IMR-90 (cell line): ENCODE measurements at regions not wholly inside any gene's neighbourhood (a gene's known extent, or its start where the extent isn't known, plus 50 kb on each side); places are given as distances from the start of the nearest gene placed in this dataset.

Source experiments
- ATAC-seq: fragments of 200-7000 bp; cut with Tn5 transposase; 2 replicates; pipeline ENCODE4 v1.9.1; 2020; ENCODE audit warnings: low read depth, mild to moderate bottlenecking, moderate library complexity
- BruUV-seq: library from RNA; stranded (reverse); fragments of 400-500 nt; replicated peaks from 2 replicates; lab custom pipeline; 2021; lab: Mats Ljungman, UMichigan
- CTCF ChIA-PET: fragments of 300-600 bp; formaldehyde crosslinking; extraction: SDS; loops from one replicate; lab custom pipeline; 2021; ENCODE audit warnings: antibody characterized with exemption; lab: Yijun Ruan, JAX
- POLR2A ChIA-PET: fragments of 300-600 bp; sonication (Branson Sonifier 250); formaldehyde crosslinking; loops from one replicate; lab custom pipeline; 2022; ENCODE audit warnings: antibody characterized with exemption; ENCODE audit not compliant: unreplicated experiment; lab: Charles Lee
- DNase-seq: peaks from one replicate; pipeline ENCODE4 v3.0.0; 2013
- H2AFZ ChIP-seq: replicated peaks from 2 replicates; pipeline ENCODE3; 2013; ENCODE audit warnings: low read length, mild to moderate bottlenecking; ENCODE audit not compliant: poor library complexity
- H2AK5ac ChIP-seq: 2 replicates; pipeline ENCODE4 v1.6.1; 2013; ENCODE audit warnings: low read depth, low read length, inconsistent platforms
- H2AK9ac ChIP-seq: replicated peaks from 2 replicates; pipeline ENCODE3; 2013; ENCODE audit warnings: mild to moderate bottlenecking, low read depth, low read length, moderate library complexity; ENCODE audit not compliant: poor library complexity
- H2BK120ac ChIP-seq: 2 replicates; pipeline ENCODE4 v1.6.1; 2013; ENCODE audit warnings: low read depth, low read length, inconsistent platforms
- H2BK15ac ChIP-seq: 3 replicates; pipeline ENCODE4 v1.6.1; 2013; ENCODE audit warnings: low read depth, low read length, inconsistent platforms
- H2BK20ac ChIP-seq: 2 replicates; pipeline ENCODE4 v1.6.1; 2013; ENCODE audit warnings: low read depth, mild to moderate bottlenecking, inconsistent platforms, low read length, moderate library complexity
- H2BK5ac ChIP-seq: 2 replicates; pipeline ENCODE4 v1.6.1; 2013; ENCODE audit warnings: mild to moderate bottlenecking, low read depth, low read length, inconsistent platforms; ENCODE audit not compliant: poor library complexity, severe bottlenecking
- H3K14ac ChIP-seq: replicated peaks from 2 replicates; pipeline ENCODE4 v1.6.1; 2013; ENCODE audit warnings: low read depth, low read length, inconsistent platforms
- H3K18ac ChIP-seq: 2 replicates; pipeline ENCODE4 v1.6.1; 2013; ENCODE audit warnings: low read depth, low read length, control low read depth
- H3K23ac ChIP-seq: 2 replicates; pipeline ENCODE4 v1.6.1; 2013; ENCODE audit warnings: low read depth, low read length, inconsistent platforms
- H3K27ac ChIP-seq: 2 replicates; pipeline ENCODE4 v1.5.1; 2013; ENCODE audit warnings: mild to moderate bottlenecking, control low read depth, low read length; ENCODE audit not compliant: insufficient read depth
- H3K27me3 ChIP-seq: 2 replicates; pipeline ENCODE4 v1.6.1; 2013; ENCODE audit warnings: low read length; ENCODE audit not compliant: control insufficient read depth, insufficient read depth
- H3K36me3 ChIP-seq: 2 replicates; pipeline ENCODE4 v1.6.1; 2013; ENCODE audit warnings: low read length, mixed read lengths; ENCODE audit not compliant: control insufficient read depth, insufficient read depth
- H3K4ac ChIP-seq: 2 replicates; pipeline ENCODE4 v1.6.1; 2013; ENCODE audit warnings: low read depth, low read length, inconsistent platforms
- H3K4me1 ChIP-seq: 2 replicates; pipeline ENCODE4 v1.6.1; 2013; ENCODE audit warnings: low read length, mixed read lengths; ENCODE audit not compliant: control insufficient read depth, insufficient read depth
- H3K4me2 ChIP-seq: 2 replicates; pipeline ENCODE4 v1.6.1; 2013; ENCODE audit warnings: low read depth, mild to moderate bottlenecking, control low read depth, low read length, moderate library complexity
- H3K4me3 ChIP-seq: 2 replicates; pipeline ENCODE4 v1.5.1; 2013; ENCODE audit warnings: low read depth, mild to moderate bottlenecking, control low read depth, low read length, moderate library complexity; ENCODE audit not compliant: insufficient read depth
- H3K56ac ChIP-seq: 2 replicates; pipeline ENCODE4 v1.6.1; 2013; ENCODE audit warnings: low read length, inconsistent platforms; ENCODE audit not compliant: insufficient read depth; ENCODE audit errors: extremely low read depth
- H3K79me1 ChIP-seq, 2 experiments: 2 replicates each; pipeline ENCODE4 v1.6.1; 2013; ENCODE audit warnings: low read length in 2 of 2, inconsistent platforms in 1 of 2, low read depth in 1 of 2
- H3K9ac ChIP-seq: 2 replicates; pipeline ENCODE4 v1.6.1; 2013; ENCODE audit warnings: low read depth, low read length, control low read depth
- H3K9me1 ChIP-seq: 2 replicates; pipeline ENCODE4 v1.6.1; 2013; ENCODE audit warnings: low read length, inconsistent platforms; ENCODE audit not compliant: insufficient read depth
- H3K9me3 ChIP-seq: 2 replicates; pipeline ENCODE4 v1.6.1; 2013; ENCODE audit warnings: low read length; ENCODE audit not compliant: control insufficient read depth, insufficient read depth
- H4K20me1 ChIP-seq: 2 replicates; pipeline ENCODE4 v1.6.1; 2013; ENCODE audit warnings: low read length, inconsistent platforms; ENCODE audit not compliant: insufficient read depth
- H4K5ac ChIP-seq: 2 replicates; pipeline ENCODE4 v1.6.1; 2013; ENCODE audit warnings: mild to moderate bottlenecking, low read depth, low read length, control low read depth
- H4K8ac ChIP-seq, 2 experiments: 2 replicates each; pipeline ENCODE4 v1.6.1; 2013; ENCODE audit warnings: low read depth in 2 of 2, low read length in 2 of 2, control low read depth in 1 of 2, inconsistent platforms in 1 of 2
- H4K91ac ChIP-seq: 2 replicates; pipeline ENCODE4 v1.6.1; 2013; ENCODE audit warnings: low read depth, low read length, inconsistent platforms; ENCODE audit not compliant: insufficient read depth
- BHLHE40 ChIP-seq: fragments of 150-350 bp; IDR thresholded peaks from 2 replicates; pipeline ENCODE4 v1.6.1; 2016; ENCODE audit warnings: mild to moderate bottlenecking, low read depth, low read length
- NFE2L2 ChIP-seq: fragments of 150-350 bp; IDR thresholded peaks from 2 replicates; pipeline ENCODE4 v1.6.1; 2016; ENCODE audit warnings: low read depth, mild to moderate bottlenecking, low read length
- whole genome bisulfite sequencing, 2 experiments: methylation state at CpG; one replicate each; pipeline versions ENCODE4 v1.1.5 to v1.1.7; 2013; ENCODE audit warnings: missing lambda C conversion rate in 2 of 2; ENCODE audit not compliant: insufficient read length in 1 of 2; ENCODE audit errors: extremely low coverage in 2 of 2; 5-methylcytosine and 5-hydroxymethylcytosine counted together
- dilution Hi-C: fragments of 300-500 bp; cut with HindIII; formaldehyde crosslinking; loops from one replicate; pipeline ENCODE4 v1.14.3; 2018; ENCODE audit warnings: low sequenced_read_pairs; ENCODE audit not compliant: unreplicated experiment
- in situ Hi-C: fragments of 300-500 bp; cut with MboI; formaldehyde crosslinking; loops from 3 replicates; pipeline ENCODE4 v1.14.3; 2019; ENCODE audit warnings: low sequenced_read_pairs, inconsistent platforms, mixed read lengths
- intact Hi-C: fragments of 100-400 bp; cut with micrococcal nuclease; formaldehyde crosslinking; loops from 2 replicates; pipeline ENCODE4 v1.10.0; 2022

DNA sequence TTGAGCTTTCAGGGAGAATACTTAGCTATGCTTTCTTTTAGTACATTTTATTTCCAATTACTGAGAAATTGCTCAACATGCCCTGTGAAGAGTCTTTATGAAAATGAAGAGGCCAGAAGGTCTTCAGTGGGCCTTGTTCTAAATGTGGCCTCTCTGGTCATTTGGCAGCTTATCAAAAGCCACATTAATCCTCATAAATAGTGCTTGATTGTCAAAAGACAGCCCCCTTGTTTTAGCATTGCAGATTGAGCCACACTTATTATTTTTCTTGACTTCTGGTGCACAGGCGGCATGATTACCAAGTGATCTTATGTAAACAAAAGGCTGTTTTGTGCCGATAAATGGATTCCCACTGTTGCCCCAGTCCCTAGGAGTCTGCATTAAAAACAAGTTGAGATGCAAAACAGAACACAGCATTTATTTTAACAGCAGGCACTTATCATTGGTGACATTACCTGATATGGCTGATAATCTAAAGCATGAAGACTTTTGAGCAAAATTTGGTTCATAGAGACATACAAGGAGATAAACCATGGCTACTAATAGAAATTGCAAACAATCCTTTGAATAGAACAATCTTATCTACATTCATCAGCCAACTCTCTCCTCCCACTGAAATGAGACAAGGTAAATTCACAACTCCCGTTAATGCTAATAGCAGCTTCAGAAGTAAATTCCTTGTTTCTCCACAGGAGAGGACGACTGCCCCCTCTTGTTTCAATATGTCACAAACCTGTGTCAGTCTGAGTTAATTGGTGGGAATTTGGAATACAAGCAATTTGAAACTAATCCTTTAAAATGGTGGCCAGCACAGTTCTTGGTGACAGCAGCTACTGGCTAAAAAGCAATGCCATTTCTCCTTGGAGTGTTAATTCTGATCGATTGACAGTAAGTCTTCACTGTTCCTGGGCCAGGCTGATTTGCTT, 194.3 kb downstream of the NSUN3 start:
- no peak overlapping the region for H4K5ac ChIP-seq
- no TSS peak for BruUV-seq
- H2BK20ac ChIP-seq: no peak overlapping the region
- intact Hi-C loops: no loop called here
- no peaks in the 10 kb centered on the region for H3K4me1 ChIP-seq
- H2AK5ac ChIP-seq: no peak overlapping the region
- no peak overlapping the region for H3K4ac ChIP-seq
- dilution Hi-C loops: no loop called here
- H4K91ac ChIP-seq: no peak overlapping the region
- no peaks in the 10 kb centered on the region for H3K79me1 ChIP-seq
- 38% methylated on average over 1 of the region's 5 CpGs; no CpG with 5 or more reads in 1 of the 2 experiments for WGBS, 2 experiments
- H3K18ac ChIP-seq: no peak overlapping the region
- no peak overlapping the region for H3K4me2 ChIP-seq
- H3K23ac ChIP-seq: no peak overlapping the region
- H3K4me3 ChIP-seq: no peak overlapping the region
- H2AK9ac ChIP-seq: no peak overlapping the region
- H3K9ac ChIP-seq: no peak overlapping the region
- no peaks in the 10 kb centered on the region for H3K36me3 ChIP-seq
- no peak overlapping the region for H2BK120ac ChIP-seq
- H2BK15ac ChIP-seq: no peak overlapping the region
- in situ Hi-C loops: no loop called here
- no peak for DNase-seq
- H2BK5ac ChIP-seq: no peak overlapping the region
- no peaks in the 10 kb centered on the region for H3K9me1 ChIP-seq
- ATAC-seq: no peak
- no peak overlapping the region for H2AFZ ChIP-seq
- no peak for TF ChIP-seq NFE2L2
- TF ChIP-seq BHLHE40: no peak
- H3K27me3 ChIP-seq: no peaks in the 10 kb centered on the region
- ChIA-PET CTCF (interaction anchor here (1.0 kb wide), 1 partner anchor 23 kb away, joined by 3 read pairs; no protein-coding TSS in a partner anchor), POLR2A (no interaction called here)
- no peak overlapping the region for H3K27ac ChIP-seq
- no peaks in the 10 kb centered on the region for H4K20me1 ChIP-seq
- no peak overlapping the region for H3K56ac ChIP-seq
- H4K8ac ChIP-seq: no peak overlapping the region
- no peaks in the 10 kb centered on the region for H3K9me3 ChIP-seq
- H3K14ac ChIP-seq: no peak overlapping the region
